ENCODE measurements at regions not wholly inside any gene's neighbourhood (a gene's known extent, or its start where the extent isn't known, plus 50 kb on each side); places are given as distances from the start of the nearest gene placed in this dataset.
"Not testable (repeated sequence)": the region's sequence is repeated elsewhere in the genome, so short reads cannot be mapped to it uniquely, and the experiment has no call there.

GRCh38 chr5:116859666-116860320 lies 285.2 kb upstream of the SEMA6A start:
- DNase-seq (ENCODE audit: insufficient read length, low spot score) (no peak), FAIRE-seq (no peak)

- FAIRE-seq: no peak
- no peak for DNase-seq (ENCODE audit: insufficient read length, low spot score)
Measured at GRCh38 chr5:116858705-116859333, 284.2 kb upstream of the SEMA6A start.

GRCh38 chr5:116858020-116858419 lies 283.4 kb upstream of the SEMA6A start:
- DNase-seq (ENCODE audit: insufficient read length, low spot score); FAIRE-seq: not testable (repeated sequence)

GRCh38 chr5:116856271-116856670 lies 281.6 kb upstream of the SEMA6A start:
- no peak for DNase-seq (ENCODE audit: insufficient read length, low spot score)
- no peak for FAIRE-seq

GRCh38 chr5:116853992-116854391 lies 279.4 kb upstream of the SEMA6A start:
- DNase-seq (ENCODE audit: insufficient read length, low spot score) (no peak), FAIRE-seq (no peak)

GRCh38 chr5:116848954-116849581 lies 274.4 kb upstream of the SEMA6A start:
- FAIRE-seq (no peak), DNase-seq (ENCODE audit: insufficient read length, low spot score) (no peak)

GRCh38 chr5:116847960-116848359 lies 273.3 kb upstream of the SEMA6A start:
- DNase-seq (ENCODE audit: insufficient read length, low spot score) (no peak), FAIRE-seq (no peak)

GRCh38 chr5:116844015-116844414 lies 269.4 kb upstream of the SEMA6A start:
- FAIRE-seq: no peak
- DNase-seq (ENCODE audit: insufficient read length, low spot score): no peak

GRCh38 chr5:116842514-116842961 lies 267.9 kb upstream of the SEMA6A start:
- no peak for FAIRE-seq
- no peak for DNase-seq (ENCODE audit: insufficient read length, low spot score)

- FAIRE-seq: no peak
- DNase-seq (ENCODE audit: insufficient read length, low spot score): no peak
Measured at GRCh38 chr5:116841734-116842133, 267.1 kb upstream of the SEMA6A start.

GRCh38 chr5:116838011-116838536 lies 263.5 kb upstream of the SEMA6A start:
- no peak for FAIRE-seq
- DNase-seq (ENCODE audit: insufficient read length, low spot score): no peak

- FAIRE-seq (no peak), DNase-seq (ENCODE audit: insufficient read length, low spot score) (no peak)
Measured at GRCh38 chr5:116834796-116835515, 260.3 kb upstream of the SEMA6A start.

- FAIRE-seq (no peak), DNase-seq (ENCODE audit: insufficient read length, low spot score) (no peak)
Measured at GRCh38 chr5:116830079-116830478, 255.5 kb upstream of the SEMA6A start.

- no peak for DNase-seq (ENCODE audit: insufficient read length, low spot score)
- FAIRE-seq: no peak
Measured at GRCh38 chr5:116827078-116827477, 252.5 kb upstream of the SEMA6A start.

- FAIRE-seq (no peak), DNase-seq (ENCODE audit: insufficient read length, low spot score) (no peak)
Measured at GRCh38 chr5:116825486-116825885, 250.9 kb upstream of the SEMA6A start.

- no peak for DNase-seq (ENCODE audit: insufficient read length, low spot score)
- FAIRE-seq: no peak
Measured at GRCh38 chr5:116824751-116825438, 250.3 kb upstream of the SEMA6A start.

GRCh38 chr5:116814626-116815385 lies 240.2 kb upstream of the SEMA6A start:
- DNase-seq (ENCODE audit: insufficient read length, low spot score) (no peak), FAIRE-seq (no peak)

- DNase-seq (ENCODE audit: insufficient read length, low spot score) (no peak), FAIRE-seq (no peak)
Measured at GRCh38 chr5:116813906-116814305, 239.3 kb upstream of the SEMA6A start.

- no peak for DNase-seq (ENCODE audit: insufficient read length, low spot score)
- FAIRE-seq: no peak
Measured at GRCh38 chr5:116813356-116813755, 238.7 kb upstream of the SEMA6A start.

- FAIRE-seq: no peak
Measured at GRCh38 chr5:116810951-116811350, 236.3 kb upstream of the SEMA6A start.

More at GRCh38 chr5:116810951-116811350, 236.3 kb upstream of the SEMA6A start:
- DNase-seq (ENCODE audit: insufficient read length, low spot score): no peak

All from HTR-8/SVneo (cell line).